Astrocyte (in vitro differentiated cells and primary cell): ENCODE measurements at regions not wholly inside any gene's neighbourhood (a gene's known extent, or its start where the extent isn't known, plus 50 kb on each side); places are given as distances from the start of the nearest gene placed in this dataset.

Experiments used
- CTCF ChIP-seq: IDR thresholded peaks from 2 replicates; pipeline ENCODE4 v1.5.1; 2011; ENCODE audit warnings: low read depth, mild to moderate bottlenecking, inconsistent platforms, low read length, moderate library complexity; ENCODE audit not compliant: insufficient read depth
- EZH2 ChIP-seq: IDR thresholded peaks from 2 replicates; pipeline ENCODE4 v1.6.1; 2012; ENCODE audit warnings: mild to moderate bottlenecking, low read length, inconsistent platforms; ENCODE audit not compliant: insufficient read depth

GRCh38 chr7:35908331-35909216, 107.7 kb downstream of the SEPTIN7 start:
- TF ChIP-seq EZH2, result no peak
- TF ChIP-seq CTCF, result no peak
